DMS53 treated with DMSO at 0.1 percent for 48 hours (cell line): ENCODE measurements at regions not wholly inside any gene's neighbourhood (a gene's known extent, or its start where the extent isn't known, plus 50 kb on each side); places are given as distances from the start of the nearest gene placed in this dataset.

Experiments
- DNase-seq: peaks from one replicate; lab custom pipeline; 2025; ENCODE audit not compliant: unreplicated experiment; lab: John Stamatoyannopoulos, UW

- peak; percentile 86 for DNase-seq
Measured at GRCh38 chr1:84090447-84091245, 53.4 kb upstream of the PRKACB start.

DNA sequence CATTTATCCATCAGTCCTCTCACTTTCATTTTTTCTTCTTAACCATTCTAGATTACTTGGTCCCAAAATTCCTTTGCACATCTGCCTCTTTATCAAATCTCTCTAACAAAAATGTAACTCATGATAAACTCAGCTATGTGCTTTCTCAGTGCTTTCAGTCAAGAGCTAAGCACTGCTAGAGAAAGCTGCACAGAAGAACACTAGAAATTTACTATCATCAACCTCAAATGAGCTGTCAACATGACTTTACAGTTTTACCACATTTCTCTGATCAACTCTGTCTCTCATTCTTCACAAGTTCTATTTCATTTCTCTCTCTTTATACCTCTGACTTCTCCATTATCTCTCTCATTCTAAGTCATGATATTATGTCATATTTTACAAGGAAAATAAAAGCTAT lies 54.2 kb upstream of the PRKACB start:
- DNase-seq = no peak

DNA sequence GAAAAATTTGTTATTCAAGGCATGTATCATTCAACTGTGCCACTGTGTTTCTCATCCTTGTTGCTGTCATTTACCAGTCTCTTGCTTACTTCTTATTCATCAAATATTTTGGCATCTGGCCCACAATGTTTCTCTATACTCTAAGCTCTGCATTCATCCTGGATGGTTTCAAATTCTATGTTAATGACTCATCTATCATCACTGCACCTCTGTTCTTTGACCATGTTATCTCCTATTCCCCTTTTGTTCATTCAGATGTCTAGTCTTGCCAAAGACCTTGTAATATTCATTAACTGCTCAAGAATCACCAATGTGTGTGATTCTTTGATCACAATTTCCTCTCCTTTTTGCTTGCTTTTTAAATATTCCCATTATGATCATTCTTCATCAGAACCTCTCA lies 54.6 kb upstream of the PRKACB start:
- peak; percentile 47 for DNase-seq

- no peak for DNase-seq
Measured at GRCh38 chr1:84086616-84087015, 57.5 kb upstream of the PRKACB start.

GRCh38 chr1:84086189-84086588 lies 57.9 kb upstream of the PRKACB start:
- no peak for DNase-seq

- DNase-seq = no peak
Measured at GRCh38 chr1:84083307-84083706, 60.8 kb upstream of the PRKACB start.

- no peak for DNase-seq
Measured at GRCh38 chr1:84078842-84079202, 65.2 kb upstream of the PRKACB start.

- DNase-seq = peak; percentile 32
Measured at GRCh38 chr1:84078108-84078841, 65.8 kb upstream of the PRKACB start.

GRCh38 chr1:84077476-84078107 lies 66.5 kb upstream of the PRKACB start:
- DNase-seq = peak; percentile 69

GRCh38 chr1:84073266-84073665 lies 70.8 kb upstream of the PRKACB start:
- DNase-seq = no peak

DNA sequence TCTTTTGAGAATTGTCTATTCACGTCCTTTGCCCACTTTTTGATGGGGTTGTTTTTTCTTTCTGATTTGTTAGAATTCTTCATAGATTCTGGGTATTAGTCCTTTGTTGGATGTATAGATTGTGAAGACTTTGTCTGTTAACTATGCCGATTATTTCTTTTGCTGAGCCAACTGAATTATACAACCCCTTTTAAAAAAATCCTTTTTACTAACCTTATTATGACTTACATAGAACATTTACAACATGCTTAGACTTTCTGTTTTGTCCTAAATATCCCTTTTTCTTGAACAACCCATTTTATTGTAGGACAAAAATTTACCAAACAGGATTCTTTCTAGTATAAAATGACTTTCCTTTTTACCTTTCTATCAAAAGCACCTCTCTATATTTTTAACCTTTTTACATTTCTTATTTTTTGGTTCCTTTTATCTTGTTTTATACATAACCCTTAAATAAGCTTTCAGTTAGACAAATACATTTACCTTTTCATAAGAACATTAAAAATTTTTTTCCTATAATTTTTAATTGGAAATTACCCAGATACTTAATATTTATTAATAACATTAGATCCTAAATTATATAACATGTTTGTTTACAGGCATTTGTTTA lies 70.4 kb upstream of the TTLL7 start:
- DNase-seq = no peak

GRCh38 chr1:84062496-84062895 lies 63.6 kb upstream of the TTLL7 start:
- DNase-seq = no peak

- DNase-seq = no peak
Measured at GRCh38 chr1:84061336-84061735, 62.4 kb upstream of the TTLL7 start.

GRCh38 chr1:84060781-84061180 lies 61.8 kb upstream of the TTLL7 start:
- DNase-seq = peak; percentile 55

- DNase-seq = no peak
Measured at GRCh38 chr1:84048820-84049219, 49.9 kb upstream of the TTLL7 start.
